Stimulated activated CD4-positive, alpha-beta T cell treated with anti-CD3 and anti-CD28 coated beads, Interleukin-4, amount 100 ng/mL, for 1 hour (primary cell): ENCODE measurements at regions not wholly inside any gene's neighbourhood (a gene's known extent, or its start where the extent isn't known, plus 50 kb on each side); places are given as distances from the start of the nearest gene placed in this dataset.

Source experiments
- DNase-seq: peaks from one replicate; pipeline ENCODE4 v3.0.0-alpha.2; 2020

DNA sequence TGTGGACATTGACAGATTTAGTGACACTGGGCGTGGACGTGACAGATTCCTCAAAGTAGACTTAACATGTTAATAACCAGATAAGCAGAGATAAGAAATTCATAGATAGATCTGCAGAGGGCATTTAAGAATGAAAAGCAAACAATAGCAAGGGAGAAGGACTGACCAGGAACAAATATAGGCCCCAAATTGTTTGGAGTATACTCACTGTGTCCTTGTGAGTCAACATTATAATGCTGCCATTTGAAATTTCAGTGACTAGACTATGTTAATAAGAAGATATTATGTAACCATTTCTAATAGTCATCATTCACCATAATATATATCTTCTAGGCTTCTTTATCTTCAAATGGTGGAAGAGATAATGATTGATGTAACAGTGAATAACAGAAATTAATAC lies 78.1 kb upstream of the SLC38A11 start:
- no peak for DNase-seq

DNA sequence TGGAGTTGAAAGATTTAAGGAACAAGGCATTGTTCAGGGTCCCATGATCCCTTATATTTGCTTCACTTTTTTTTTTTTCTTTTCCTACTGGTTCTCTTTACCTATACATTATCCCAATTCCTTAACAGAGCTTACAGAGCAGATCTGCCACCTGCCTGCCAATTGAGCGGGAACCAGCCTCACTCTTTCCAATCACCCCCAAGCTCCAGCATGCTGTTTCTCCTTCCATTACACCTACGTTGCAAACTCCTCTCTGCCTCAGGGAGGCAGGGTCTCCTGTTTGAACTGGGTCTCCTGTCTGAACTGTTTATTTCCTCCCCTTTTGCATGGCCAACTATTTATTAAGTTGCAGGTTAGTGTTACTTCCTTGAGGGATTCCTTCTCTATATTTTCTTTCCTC lies 77.2 kb upstream of the SLC38A11 start:
- no peak for DNase-seq

DNA sequence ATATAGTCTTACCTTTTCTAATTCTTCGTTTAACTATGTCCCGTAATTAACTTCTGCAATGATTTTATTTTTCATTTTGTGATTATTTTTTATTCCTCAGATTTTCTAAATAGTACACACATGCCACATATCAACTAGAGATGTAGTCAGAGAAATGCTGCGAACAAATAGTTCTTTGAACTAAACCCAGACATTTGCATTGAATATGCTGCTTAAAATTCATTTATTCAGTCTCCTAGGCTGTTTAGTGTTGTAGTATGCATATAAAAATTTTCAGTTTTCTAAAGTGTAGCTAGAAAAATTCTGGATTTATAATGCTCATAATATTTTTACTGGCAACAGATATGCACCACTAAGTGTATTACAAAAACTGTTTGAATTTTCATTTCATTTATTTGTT lies 68.9 kb upstream of the SLC38A11 start:
- DNase-seq: no peak

DNA sequence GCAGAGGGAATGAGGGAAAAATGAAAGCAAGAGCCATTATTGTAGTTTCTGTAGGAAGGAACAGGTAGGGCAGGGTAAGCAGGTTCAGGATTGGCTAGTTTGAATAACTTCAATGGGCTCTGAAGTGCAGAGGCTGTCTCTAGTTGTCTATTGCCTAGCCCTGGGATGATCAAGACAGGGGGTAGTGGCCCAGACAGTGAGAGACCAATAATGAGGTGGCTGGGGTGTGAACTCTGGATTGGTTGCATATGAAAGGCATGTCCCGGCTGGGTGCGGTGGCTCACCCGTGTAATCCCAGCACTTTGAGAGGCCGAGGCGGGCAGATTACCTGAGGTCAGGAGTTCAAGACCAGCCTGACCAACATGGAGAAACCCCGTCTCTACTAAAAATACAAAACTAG lies 67.5 kb upstream of the SLC38A11 start:
- no peak for DNase-seq

DNA sequence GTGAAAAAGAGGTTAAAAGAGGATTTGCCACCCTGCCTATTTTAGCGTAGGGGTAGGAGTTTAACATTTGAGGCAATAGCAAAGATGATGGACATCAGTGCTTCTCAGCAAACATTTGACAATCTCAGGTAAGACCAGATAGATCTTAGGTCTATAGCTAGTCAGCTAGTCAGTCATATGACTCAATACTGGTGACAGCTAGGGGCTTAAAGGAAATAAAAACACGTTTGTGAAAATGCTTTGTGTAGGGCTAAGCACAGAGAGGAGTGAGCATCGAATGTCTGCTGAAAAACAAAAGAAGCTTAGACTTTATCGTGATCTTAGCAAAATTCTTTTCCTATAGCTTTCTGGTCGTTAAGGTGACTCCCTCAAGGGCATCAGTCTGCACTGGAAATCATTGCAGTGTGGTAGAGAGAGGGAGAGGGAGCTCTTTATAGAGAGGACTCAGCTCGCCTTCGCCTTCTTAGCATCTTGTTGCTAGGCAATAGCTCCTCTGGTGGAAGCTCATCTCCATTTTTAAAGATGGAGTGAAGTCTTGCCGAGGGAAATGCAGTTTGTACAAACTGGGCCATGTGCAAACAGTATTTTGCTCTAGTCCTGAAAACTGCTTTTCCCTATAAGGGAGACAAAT lies 62.8 kb upstream of the SLC38A11 start:
- DNase-seq: no peak

DNA sequence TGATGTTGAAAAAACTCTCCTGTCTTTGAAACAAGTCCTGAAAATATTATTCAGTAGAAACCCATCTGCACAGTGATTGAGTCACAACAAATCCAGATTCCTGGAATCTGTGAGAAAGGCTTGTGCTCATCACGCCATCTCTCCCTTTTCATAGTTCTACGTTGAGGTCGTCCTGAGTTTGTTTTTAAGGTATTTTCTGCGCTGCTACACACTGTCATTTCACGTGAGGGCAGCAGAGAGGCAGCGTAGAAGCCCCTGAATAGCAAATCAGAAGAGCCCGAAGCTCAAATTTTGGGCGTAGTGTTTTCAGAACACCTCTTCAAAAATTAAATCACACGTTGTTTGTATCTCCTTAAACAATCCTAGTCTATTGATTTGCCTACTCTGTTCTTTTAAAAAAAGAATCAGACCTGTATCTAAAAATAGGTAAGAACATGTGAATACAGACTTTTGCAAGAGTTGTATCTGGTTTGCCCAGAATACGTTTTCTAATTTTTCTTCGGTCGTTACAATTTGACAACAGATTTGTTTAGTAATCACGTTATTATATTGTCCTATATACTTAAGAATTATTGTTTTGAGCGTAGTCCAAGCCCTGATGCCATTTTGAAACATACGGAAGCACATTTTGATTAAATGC lies 61.6 kb upstream of the SLC38A11 start:
- DNase-seq: no peak

DNA sequence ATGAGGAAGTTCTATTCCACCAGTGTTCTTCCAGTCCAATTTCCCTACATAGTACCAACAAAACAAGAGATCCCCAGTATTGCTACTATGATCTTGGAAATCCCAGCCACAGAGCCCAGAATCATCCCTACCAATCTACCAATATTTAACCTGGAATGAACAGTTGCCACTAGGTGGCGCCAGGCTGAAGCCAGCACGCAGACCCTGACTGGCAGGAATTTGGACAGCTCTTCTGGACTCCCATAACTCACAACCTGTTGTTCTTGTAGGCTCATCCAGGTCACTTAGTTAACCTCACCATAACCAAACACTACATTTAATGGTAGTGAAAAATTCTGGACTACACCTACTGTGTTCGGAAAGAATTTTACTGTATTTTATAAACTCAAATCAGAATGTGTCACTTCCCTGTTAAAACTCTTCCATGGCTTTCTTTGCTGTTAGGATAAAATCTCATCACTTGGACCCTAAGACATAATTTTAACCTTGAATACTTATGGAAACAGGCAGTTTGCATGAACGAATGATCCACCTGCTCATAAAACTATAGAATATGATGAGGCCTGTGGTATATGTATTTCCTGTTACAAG lies 59.8 kb upstream of the SLC38A11 start:
- DNase-seq: peak; percentile 51

DNA sequence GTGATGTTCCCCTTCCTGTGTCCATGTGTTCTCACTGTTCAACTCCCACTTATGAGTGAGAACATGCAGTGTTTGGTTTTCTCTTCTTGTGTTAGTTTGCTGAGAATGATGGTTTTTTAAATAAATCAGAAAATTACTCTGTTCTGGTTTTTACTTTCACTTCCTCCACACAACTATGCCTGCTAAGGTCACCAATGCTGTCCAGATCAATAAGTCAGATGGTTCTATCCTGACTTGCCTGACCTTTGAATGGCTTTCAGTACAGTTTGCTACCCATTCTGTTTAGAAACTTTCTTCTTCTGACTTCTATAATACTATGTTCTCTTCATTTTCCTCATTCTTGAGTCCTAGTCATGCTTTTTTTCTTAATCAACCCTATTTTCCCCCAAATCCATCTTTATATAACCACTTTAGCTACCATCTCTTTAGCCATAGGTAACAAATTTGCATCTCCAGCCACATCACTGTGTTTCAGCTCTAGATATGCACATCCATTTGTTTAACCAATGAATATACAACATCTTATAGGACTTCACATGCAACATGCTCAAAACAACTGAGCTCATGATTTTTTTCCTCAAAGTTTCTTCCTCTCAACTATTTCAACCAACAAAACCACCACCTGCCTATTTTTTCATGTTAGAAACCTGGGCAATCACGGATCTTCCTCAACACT lies 58.8 kb upstream of the SLC38A11 start:
- no peak for DNase-seq

DNA sequence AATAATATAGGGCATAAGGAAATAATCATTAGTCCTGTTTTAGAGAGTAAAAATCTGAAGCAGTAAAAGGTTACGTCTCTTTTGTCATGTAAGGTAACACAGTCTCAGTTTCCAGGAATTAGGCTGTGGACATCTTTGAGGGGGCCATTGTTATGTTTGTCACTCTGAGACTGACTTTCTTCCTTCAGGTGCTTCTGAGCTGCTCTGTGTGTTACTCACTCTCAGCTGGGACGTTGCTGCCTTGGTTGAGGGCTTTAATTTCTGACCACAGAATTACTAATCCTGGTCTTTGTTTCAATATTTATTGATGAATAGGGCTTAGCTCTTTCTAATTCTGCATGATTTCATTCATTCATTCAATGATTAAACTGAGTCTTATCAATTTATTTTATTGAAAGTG lies 55.9 kb upstream of the SLC38A11 start:
- no peak for DNase-seq

DNA sequence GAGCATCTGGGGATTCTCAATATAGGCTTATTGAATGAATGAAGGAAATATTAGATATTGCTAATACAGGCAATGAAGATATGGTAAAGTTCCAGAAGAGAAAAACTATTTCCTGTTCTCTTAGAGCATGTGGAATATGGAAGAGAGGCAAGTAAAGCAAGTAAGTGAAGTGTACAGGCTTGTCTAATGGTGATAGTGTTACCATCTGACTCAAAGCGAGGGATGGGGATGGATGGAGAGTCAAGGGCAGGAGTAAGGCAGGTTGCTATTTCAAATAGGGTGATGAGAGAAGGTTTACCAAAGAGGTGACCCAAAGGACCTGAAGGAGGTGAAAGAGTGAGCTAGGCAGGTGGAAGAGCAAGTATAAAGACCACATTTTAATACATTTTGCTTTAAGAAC lies 55.2 kb upstream of the SLC38A11 start:
- no peak for DNase-seq

DNA sequence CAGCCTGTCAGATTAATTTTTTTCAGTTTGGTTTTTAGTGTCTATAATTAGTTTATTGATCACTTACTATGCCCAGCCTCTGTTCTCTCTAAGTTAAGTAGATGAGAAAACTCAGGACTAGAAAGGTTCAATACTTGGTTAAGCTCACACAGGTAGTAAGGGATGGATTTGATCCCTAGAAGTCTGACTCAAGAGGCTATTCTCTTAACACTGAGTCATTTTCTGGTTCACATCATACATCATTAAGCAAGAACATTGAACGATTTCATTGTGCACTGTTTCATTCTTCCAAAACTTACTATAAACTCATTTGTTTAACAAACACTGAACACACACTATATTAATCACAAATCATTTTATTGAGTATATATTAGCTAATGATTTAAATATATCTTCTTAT lies 54.1 kb upstream of the SLC38A11 start:
- no peak for DNase-seq

DNA sequence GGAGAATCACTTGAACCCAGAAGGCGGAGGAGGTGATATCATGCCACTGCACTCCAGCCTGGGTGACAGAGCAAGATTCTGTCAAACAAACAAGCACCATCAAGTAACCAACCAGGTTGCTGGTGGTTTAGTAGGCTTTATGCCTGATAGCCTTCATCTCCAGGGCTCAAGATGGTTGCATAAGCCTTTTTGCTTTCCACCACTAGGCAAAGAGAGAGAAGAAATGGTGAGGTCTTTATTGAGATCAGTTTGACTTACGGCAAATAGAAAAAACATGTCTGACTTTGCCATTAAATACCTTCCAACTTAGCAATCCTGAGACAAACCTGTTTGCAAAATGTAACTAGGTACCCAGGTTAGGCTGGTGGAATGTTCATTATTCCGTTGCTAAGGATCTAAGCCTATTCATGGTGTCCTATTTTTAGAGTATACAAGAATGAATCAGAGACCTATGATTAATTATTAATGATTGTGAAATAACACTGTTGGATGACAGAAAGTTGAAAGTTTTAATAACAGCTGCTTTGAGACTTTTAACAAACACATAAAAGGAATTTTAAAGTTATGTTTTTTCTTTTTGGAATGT lies 53.5 kb upstream of the SLC38A11 start:
- no peak for DNase-seq

DNA sequence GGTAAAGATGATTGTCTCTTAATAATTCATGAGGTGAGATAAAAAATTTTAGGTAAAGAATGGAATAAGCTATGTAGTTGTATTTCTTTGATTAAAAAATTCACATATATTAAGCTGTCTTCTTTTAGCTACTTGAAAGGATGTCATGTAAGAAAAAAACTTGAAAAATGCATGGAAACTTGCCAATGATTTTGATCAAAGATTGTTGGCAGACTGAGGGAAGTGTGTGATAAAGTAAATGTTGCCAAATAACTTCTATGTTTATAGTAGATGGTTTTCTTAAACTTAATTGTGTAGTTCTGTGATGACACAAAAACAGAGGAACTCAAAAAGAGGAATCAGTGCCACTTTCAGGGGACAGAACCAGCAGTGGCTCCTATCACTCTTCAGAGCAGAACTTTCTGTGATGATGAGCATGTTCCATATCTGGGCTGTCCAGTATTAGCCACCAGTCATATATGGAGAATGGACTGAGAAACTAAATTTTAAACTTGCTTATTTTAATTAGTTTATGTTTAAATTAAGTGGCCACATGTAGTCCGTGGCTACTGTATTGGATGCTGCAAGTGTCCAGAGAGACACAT lies 51.9 kb upstream of the SLC38A11 start:
- no peak for DNase-seq
